IMR-90 (cell line): ENCODE measurements at regions not wholly inside any gene's neighbourhood (a gene's known extent, or its start where the extent isn't known, plus 50 kb on each side); places are given as distances from the start of the nearest gene placed in this dataset.

Source experiments
- MAZ ChIP-seq: IDR thresholded peaks from 2 replicates; pipeline ENCODE4 v1.6.1; 2012; ENCODE audit warnings: low read depth, mild to moderate bottlenecking, low read length, improper control_type of control experiment, moderate library complexity, borderline replicate concordance
- POLR2A ChIP-seq: IDR thresholded peaks from 2 replicates; pipeline ENCODE4 v1.6.1; 2012; ENCODE audit warnings: mild to moderate bottlenecking, low read depth, low read length
- RAD21 ChIP-seq: IDR thresholded peaks from 2 replicates; pipeline ENCODE4 v1.6.1; 2012; ENCODE audit warnings: low read length, improper control_type of control experiment
- RFX5 ChIP-seq: IDR thresholded peaks from 2 replicates; pipeline ENCODE4 v1.8.0; 2012; ENCODE audit warnings: low read depth, mild to moderate bottlenecking, low read length, moderate library complexity
- TF ChIP-seq, protein P1 (sequence below): conservative IDR thresholded peaks from 2 replicates; pipeline ENCODE4 v1.5.1; 2012; ENCODE audit warnings: mild to moderate bottlenecking, low read depth, low read length, improper control_type of control experiment

DNA sequence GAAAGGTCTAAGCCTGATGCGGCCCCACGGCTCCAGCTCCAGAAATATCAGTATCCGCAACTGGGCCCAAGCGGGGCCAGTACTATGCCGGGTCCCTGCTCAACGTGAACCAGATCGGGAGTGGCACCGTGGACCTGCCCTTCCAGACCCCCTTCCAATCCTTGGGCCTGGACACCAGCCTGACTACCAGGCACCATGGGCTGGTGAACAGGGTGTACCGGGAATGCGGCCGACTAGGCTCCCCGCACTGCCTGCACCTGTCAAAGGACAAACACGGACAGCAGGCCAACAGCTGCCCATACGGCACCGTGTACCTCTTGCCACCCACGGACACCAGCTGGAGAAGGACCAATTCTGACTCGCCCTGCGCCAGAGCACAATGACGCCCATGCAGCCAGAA lies 1196.9 kb upstream of the CHAC2 start:
- TF ChIP-seq POLR2A (no peak), RFX5 (no peak), RAD21 (no peak), MAZ (no peak)
- TF ChIP-seq, protein P1, sequence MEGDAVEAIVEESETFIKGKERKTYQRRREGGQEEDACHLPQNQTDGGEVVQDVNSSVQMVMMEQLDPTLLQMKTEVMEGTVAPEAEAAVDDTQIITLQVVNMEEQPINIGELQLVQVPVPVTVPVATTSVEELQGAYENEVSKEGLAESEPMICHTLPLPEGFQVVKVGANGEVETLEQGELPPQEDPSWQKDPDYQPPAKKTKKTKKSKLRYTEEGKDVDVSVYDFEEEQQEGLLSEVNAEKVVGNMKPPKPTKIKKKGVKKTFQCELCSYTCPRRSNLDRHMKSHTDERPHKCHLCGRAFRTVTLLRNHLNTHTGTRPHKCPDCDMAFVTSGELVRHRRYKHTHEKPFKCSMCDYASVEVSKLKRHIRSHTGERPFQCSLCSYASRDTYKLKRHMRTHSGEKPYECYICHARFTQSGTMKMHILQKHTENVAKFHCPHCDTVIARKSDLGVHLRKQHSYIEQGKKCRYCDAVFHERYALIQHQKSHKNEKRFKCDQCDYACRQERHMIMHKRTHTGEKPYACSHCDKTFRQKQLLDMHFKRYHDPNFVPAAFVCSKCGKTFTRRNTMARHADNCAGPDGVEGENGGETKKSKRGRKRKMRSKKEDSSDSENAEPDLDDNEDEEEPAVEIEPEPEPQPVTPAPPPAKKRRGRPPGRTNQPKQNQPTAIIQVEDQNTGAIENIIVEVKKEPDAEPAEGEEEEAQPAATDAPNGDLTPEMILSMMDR = no peak
